Neuronal stem cell (in vitro differentiated cells): ENCODE measurements at regions not wholly inside any gene's neighbourhood (a gene's known extent, or its start where the extent isn't known, plus 50 kb on each side); places are given as distances from the start of the nearest gene placed in this dataset.

Experiments
- DNase-seq: peaks from one replicate; pipeline ENCODE4 v3.0.0-alpha.2; 2013; ENCODE audit warnings: low spot score
- H2AFZ ChIP-seq: one replicate; pipeline ENCODE4 v1.6.1; 2013; ENCODE audit warnings: mild to moderate bottlenecking, low read length, inconsistent platforms
- H2AK5ac ChIP-seq: 2 replicates; pipeline ENCODE4 v1.6.1; 2013; ENCODE audit warnings: low read depth, mild to moderate bottlenecking, inconsistent platforms, low read length, moderate library complexity, mixed read lengths
- H2BK120ac ChIP-seq: 2 replicates; pipeline ENCODE4 v1.6.1; 2013; ENCODE audit warnings: low read depth, mild to moderate bottlenecking, inconsistent platforms, low read length, moderate library complexity, mixed read lengths
- H2BK12ac ChIP-seq: one replicate; pipeline ENCODE4 v1.6.1; 2013; ENCODE audit warnings: low read length, inconsistent platforms
- H2BK15ac ChIP-seq: 2 replicates; pipeline ENCODE4 v1.6.1; 2013; ENCODE audit warnings: mild to moderate bottlenecking, low read length, inconsistent platforms, mixed read lengths
- H2BK5ac ChIP-seq: one replicate; pipeline ENCODE4 v1.6.1; 2013; ENCODE audit warnings: inconsistent platforms, mild to moderate bottlenecking, low read length, moderate library complexity
- H3K14ac ChIP-seq: one replicate; pipeline ENCODE4 v1.6.1; 2013; ENCODE audit warnings: low read length, inconsistent platforms
- H3K18ac ChIP-seq: 2 replicates; pipeline ENCODE4 v1.6.1; 2013; ENCODE audit warnings: low read length, inconsistent platforms
- H3K23ac ChIP-seq: 2 replicates; pipeline ENCODE4 v1.6.1; 2013; ENCODE audit warnings: low read depth, mild to moderate bottlenecking, mixed read lengths, low read length, inconsistent platforms; ENCODE audit not compliant: poor library complexity
- H3K27ac ChIP-seq: replicated peaks from 3 replicates; pipeline ENCODE4 v1.5.1; 2013; ENCODE audit warnings: low read length, inconsistent platforms
- H3K27me3 ChIP-seq, 3 experiments: 2 replicates each; pipeline ENCODE4 v1.6.1; 2013; ENCODE audit warnings: low read length in 3 of 3, mild to moderate bottlenecking in 2 of 3, inconsistent platforms in 1 of 3, low read depth in 1 of 3, mixed read lengths in 1 of 3, moderate library complexity in 1 of 3; ENCODE audit not compliant: control insufficient read depth in 3 of 3, insufficient read depth in 3 of 3
- H3K36me3 ChIP-seq, 2 donors: replicated peaks in 1 of 2; 2 replicates each; pipeline ENCODE4 v1.6.1; 2013; ENCODE audit warnings: low read length in 2 of 2; ENCODE audit not compliant: control insufficient read depth in 2 of 2, insufficient read depth in 2 of 2
- H3K4ac ChIP-seq: 2 replicates; pipeline ENCODE4 v1.6.1; 2013; ENCODE audit warnings: inconsistent platforms, mild to moderate bottlenecking, low read length, moderate library complexity
- H3K4me1 ChIP-seq, 2 donors: 1 replicate in 1 of 2; 2 replicates in 1 of 2; pipeline ENCODE4 v1.6.1; 2013; ENCODE audit warnings: low read length in 2 of 2, low read depth in 1 of 2; ENCODE audit not compliant: control insufficient read depth in 2 of 2, insufficient read depth in 1 of 2
- H3K4me2 ChIP-seq: one replicate; pipeline ENCODE4 v1.6.1; 2013; ENCODE audit warnings: mild to moderate bottlenecking, low read length, inconsistent platforms; ENCODE audit not compliant: insufficient read depth, poor library complexity, severe bottlenecking
- H3K4me3 ChIP-seq, 2 donors: 2 replicates each; pipeline ENCODE4 v1.5.1; 2013; ENCODE audit warnings: low read length in 2 of 2, mild to moderate bottlenecking in 2 of 2, inconsistent platforms in 1 of 2, moderate library complexity in 1 of 2
- H3K79me1 ChIP-seq: one replicate; pipeline ENCODE4 v1.6.1; 2013; ENCODE audit warnings: low read depth, mild to moderate bottlenecking, inconsistent platforms, low read length, moderate library complexity
- H3K9ac ChIP-seq: one replicate; pipeline ENCODE4 v1.6.1; 2013; ENCODE audit warnings: mild to moderate bottlenecking, low read depth, low read length, inconsistent platforms; ENCODE audit not compliant: poor library complexity
- H3K9me3 ChIP-seq, 2 donors: replicated peaks in 1 of 2; 2 replicates each; pipeline versions ENCODE3 to v1.6.1; 2013; ENCODE audit warnings: low read length in 2 of 2, mild to moderate bottlenecking in 2 of 2, inconsistent platforms in 1 of 2, low read depth in 1 of 2, mixed read lengths in 1 of 2, moderate library complexity in 1 of 2; ENCODE audit not compliant: control insufficient read depth in 2 of 2, insufficient read depth in 1 of 2
- H4K8ac ChIP-seq: one replicate; pipeline ENCODE4 v1.6.1; 2013; ENCODE audit warnings: low read depth, mild to moderate bottlenecking, inconsistent platforms, low read length, moderate library complexity
- H4K91ac ChIP-seq: one replicate; pipeline ENCODE4 v1.6.1; 2013; ENCODE audit warnings: low read length, low read depth, mild to moderate bottlenecking, inconsistent platforms; ENCODE audit not compliant: poor library complexity
- WGBS, 2 donors: extraction: QIAGEN DNeasy Blood & Tissue Kit; methylation state at CpG; one replicate each; pipeline ENCODE4 v1.1.7; 2013; ENCODE audit warnings: missing lambda C conversion rate in 2 of 2, mixed read lengths in 1 of 2; ENCODE audit not compliant: insufficient read length in 2 of 2, insufficient replicate concordance in 1 of 2; ENCODE audit errors: extremely low coverage in 2 of 2; 5-methylcytosine and 5-hydroxymethylcytosine counted together

DNA sequence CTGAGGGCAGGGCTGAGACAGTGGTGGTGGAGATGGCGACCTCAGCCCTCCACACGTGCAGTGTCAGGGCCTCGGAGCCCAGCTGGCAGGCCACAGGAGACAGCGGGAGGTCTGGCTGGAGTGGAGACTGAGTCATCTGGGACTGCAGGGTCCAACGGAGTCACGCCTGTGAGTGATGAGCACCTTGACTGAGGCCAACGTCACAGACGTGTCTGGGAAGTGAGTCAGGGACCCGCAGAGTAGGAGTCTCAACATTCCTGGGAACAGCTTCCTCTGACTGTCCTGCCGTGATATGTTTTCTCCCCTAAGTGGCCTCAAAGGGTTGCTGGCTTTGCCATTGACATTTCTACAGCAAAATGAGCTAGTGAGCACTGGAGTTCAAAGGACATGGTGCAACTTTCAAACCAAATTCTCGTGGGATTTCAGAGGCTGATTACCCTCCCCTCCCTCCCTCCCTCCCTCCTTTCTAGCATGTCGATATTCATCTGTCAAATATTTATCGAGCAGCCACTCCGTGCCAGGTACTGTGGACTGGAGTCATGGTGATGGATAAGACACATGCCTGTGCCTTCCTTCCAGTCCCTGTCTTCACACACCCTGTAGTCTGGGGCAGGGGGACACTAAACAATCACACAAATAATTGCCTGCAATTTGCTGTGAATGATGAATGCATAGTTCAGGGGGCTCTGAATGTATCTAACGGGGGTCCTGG lies 53.3 kb upstream of the AMOTL2 start:
- Histone ChIP-seq H4K91ac (no peak overlapping the region), H3K36me3 (no peaks in the 10 kb centered on the region), H3K27me3 (peaks cover 0 to 67% (median 0%) of the 10 kb centered on the region in 3 experiments), H2BK15ac (peak overlapping the region; percentile 71), H3K9ac (no peak overlapping the region), H2BK12ac (no peak overlapping the region), H4K8ac (no peak overlapping the region), H3K4me2 (no peak overlapping the region), H3K4me1 (peaks cover 0 to 8% of the 10 kb centered on the region in 2 donors), H3K27ac (no peak overlapping the region), H3K79me1 (no peaks in the 10 kb centered on the region), H2AFZ (no peak overlapping the region), H3K4ac (no peak overlapping the region), H3K14ac (peak overlapping the region; percentile 49), H3K23ac (no peak overlapping the region), H3K4me3 (no peak overlapping the region), H3K18ac (no peak overlapping the region), H2AK5ac (peak overlapping the region; percentile 73), H2BK5ac (no peak overlapping the region), H2BK120ac (peak overlapping the region; percentile 14), H3K9me3 (no peaks in the 10 kb centered on the region)
- no CpG with 5 or more reads among the region's 15 CpGs for WGBS, 2 donors
- DNase-seq = no peak

DNA sequence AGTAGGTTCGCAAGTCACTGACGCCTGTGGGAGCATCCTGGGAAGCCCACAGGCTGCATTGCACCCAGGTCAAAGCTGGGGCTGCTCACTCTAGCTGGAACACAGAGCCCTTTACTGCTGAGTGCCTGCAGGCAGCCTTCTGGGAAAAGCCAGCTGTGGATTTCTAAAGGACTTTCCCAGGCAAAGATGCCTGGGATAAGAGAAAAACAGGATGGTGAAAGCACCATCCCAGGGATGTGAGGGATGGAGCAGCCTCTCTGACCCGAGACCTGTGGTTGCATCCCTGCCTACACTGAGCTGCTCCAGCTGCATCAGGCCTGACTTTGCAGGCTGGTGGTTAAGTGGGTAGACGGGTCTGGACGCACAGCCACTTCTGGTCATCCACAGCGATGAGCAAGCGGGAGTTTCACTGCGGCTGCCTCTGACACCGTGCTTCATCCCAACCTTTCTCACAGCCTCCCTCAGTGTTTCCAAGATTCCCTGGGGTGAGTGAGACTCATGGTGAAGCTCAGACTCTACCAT lies 52.5 kb upstream of the AMOTL2 start:
- Histone ChIP-seq H3K27me3 (peaks cover 0 to 60% (median 0%) of the 10 kb centered on the region in 3 experiments), H3K27ac (no peak overlapping the region), H2BK5ac (no peak overlapping the region), H2BK12ac (peak overlapping the region; percentile 26), H3K9ac (no peak overlapping the region), H3K4me1 (peaks cover 0 to 8% of the 10 kb centered on the region in 2 donors), H3K36me3 (no peaks in the 10 kb centered on the region), H2AK5ac (peak overlapping the region; percentile 73), H2BK15ac (peak overlapping the region; percentile 46), H2AFZ (no peak overlapping the region), H3K18ac (peak overlapping the region; percentile 54), H3K14ac (no peak overlapping the region), H4K8ac (no peak overlapping the region), H3K4me2 (no peak overlapping the region), H3K23ac (no peak overlapping the region), H4K91ac (peak overlapping the region; percentile 48), H3K4me3 (no peak overlapping the region), H3K9me3 (no peaks in the 10 kb centered on the region), H3K79me1 (no peaks in the 10 kb centered on the region), H2BK120ac (no peak overlapping the region), H3K4ac (no peak overlapping the region)
- WGBS, 2 donors = no CpG with 5 or more reads among the region's 9 CpGs
- DNase-seq = no peak

DNA sequence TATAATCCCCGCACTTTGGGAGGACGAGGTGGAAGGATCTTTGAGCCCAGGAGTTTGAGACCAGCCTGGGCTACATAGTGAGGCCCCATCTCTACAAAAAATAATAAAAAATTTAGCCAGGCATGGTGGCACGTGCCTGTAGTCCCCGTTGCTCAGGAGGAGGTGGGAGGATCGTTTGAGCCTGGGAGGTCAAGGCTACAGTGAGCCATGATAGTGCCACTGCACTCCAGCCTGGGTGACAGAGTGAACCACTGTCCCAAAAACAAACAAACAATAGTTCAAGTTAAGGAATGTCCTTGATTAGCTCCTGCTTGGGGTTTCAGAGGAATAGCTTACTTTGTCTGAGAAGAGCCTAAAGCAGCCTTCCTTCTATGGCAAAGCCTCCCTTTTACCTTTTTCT lies 51.7 kb upstream of the AMOTL2 start:
- Histone ChIP-seq H3K4me3 (no peak overlapping the region), H3K27me3 (peaks cover 0 to 52% (median 0%) of the 10 kb centered on the region in 3 experiments), H3K79me1 (no peaks in the 10 kb centered on the region), H3K4me2 (no peak overlapping the region), H3K9ac (no peak overlapping the region), H3K4me1 (peaks cover 0 to 8% of the 10 kb centered on the region in 2 donors), H2AFZ (no peak overlapping the region), H4K91ac (no peak overlapping the region), H3K14ac (no peak overlapping the region), H3K23ac (no peak overlapping the region), H3K27ac (no peak overlapping the region), H2BK5ac (no peak overlapping the region), H3K18ac (no peak overlapping the region), H3K36me3 (no peaks in the 10 kb centered on the region), H2AK5ac (no peak overlapping the region), H3K9me3 (no peaks in the 10 kb centered on the region), H4K8ac (no peak overlapping the region), H3K4ac (no peak overlapping the region), H2BK120ac (no peak overlapping the region), H2BK15ac (no peak overlapping the region), H2BK12ac (no peak overlapping the region)
- WGBS, 2 donors = no CpG with 5 or more reads among the region's 5 CpGs
- no peak for DNase-seq
